ENCODE measurements at regions not wholly inside any gene's neighbourhood (a gene's known extent, or its start where the extent isn't known, plus 50 kb on each side); places are given as distances from the start of the nearest gene placed in this dataset.

DNA sequence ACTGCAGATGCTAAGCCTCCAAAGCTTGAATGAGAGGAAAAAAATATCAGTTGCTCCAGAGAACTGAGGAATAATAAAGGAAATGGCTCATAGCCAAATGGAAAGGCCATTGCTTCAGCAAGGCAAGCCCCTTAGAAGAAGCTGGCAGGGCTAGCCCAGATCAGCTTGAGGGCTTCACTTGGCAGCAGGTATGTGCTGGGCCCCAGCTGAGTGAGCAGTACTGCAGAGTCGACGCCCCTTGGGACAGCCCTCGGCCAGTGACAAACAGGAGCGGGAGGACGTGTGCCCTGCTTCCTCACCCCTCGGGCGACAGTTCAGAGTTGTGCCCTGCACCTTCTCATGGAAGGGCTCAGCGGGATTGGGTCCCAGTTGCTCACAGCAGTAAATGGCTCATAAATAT, 1031.2 kb upstream of the TMEM132C start:
- Histone ChIP-seq H2AFZ (ENCODE audit: low read length) (no peak overlapping the region), H3K4me2 (ENCODE audit: insufficient read depth in 1 of 2, low read depth in 2 of 2, low read length in 2 of 2) (no peak overlapping the region), H3K4ac (replicated peaks; ENCODE audit: insufficient read length, low read depth, low read length) (no peak overlapping the region), H3K23ac (ENCODE audit: insufficient read length) (no peak overlapping the region), H2BK120ac (replicated peaks; ENCODE audit: low read depth, low read length) (no peak overlapping the region), H3K36me3 (ENCODE audit: control insufficient read depth in 2 of 4, insufficient read depth in 4 of 4, low read length in 3 of 4) (no peaks in the 10 kb centered on the region), H4K91ac (replicated peaks; ENCODE audit: insufficient read length, low read length) (no peak overlapping the region), H3K27ac (ENCODE audit: low read depth, low read length) (no peak overlapping the region), H4K5ac (ENCODE audit: insufficient read length, low read depth, low read length) (no peak overlapping the region), H2AK5ac (ENCODE audit: low read depth, low read length) (no peak overlapping the region), H3K9ac (replicated peaks in 1 of 4; ENCODE audit: extremely low read depth in 1 of 4, low read depth in 3 of 4, low read length in 3 of 4) (no peak overlapping the region), H3K18ac (ENCODE audit: extremely low read depth, low read length) (no peak overlapping the region), H3K56ac (replicated peaks; ENCODE audit: insufficient read length, low read depth, low read length) (no peak overlapping the region), H4K20me1 (replicated peaks in 1 of 2; ENCODE audit: control insufficient read depth in 1 of 2, insufficient read depth in 2 of 2, low read length in 2 of 2) (peaks cover 0 to 3% of the 10 kb centered on the region in 2 experiments), H2BK12ac (ENCODE audit: low read depth, low read length) (no peak overlapping the region), H2BK15ac (ENCODE audit: low read length) (no peak overlapping the region), H3K4me1 (replicated peaks in 1 of 4; ENCODE audit: control insufficient read depth in 3 of 4, insufficient read depth in 4 of 4, low read length in 3 of 4) (no peaks in the 10 kb centered on the region; a peak in 2 of 7 replicates), H3K27me3 (replicated peaks in 1 of 4; ENCODE audit: control insufficient read depth in 3 of 4, extremely low read depth in 1 of 4, insufficient read depth in 3 of 4, low read length in 3 of 4) (no peaks in the 10 kb centered on the region), H4K8ac (ENCODE audit: extremely low read depth, insufficient read depth, low read length) (no peak overlapping the region), H2BK20ac (ENCODE audit: low read length) (no peak overlapping the region), H3K79me2 (ENCODE audit: control insufficient read depth in 1 of 2, insufficient read depth in 2 of 2, low read length in 2 of 2) (no peaks in the 10 kb centered on the region), H3K14ac (ENCODE audit: insufficient read length) (no peak overlapping the region), H3K9me3 (ENCODE audit: insufficient read depth in 2 of 2, low read depth in 1 of 2, low read length in 1 of 2) (no peaks in the 10 kb centered on the region), H2BK5ac (ENCODE audit: low read depth, low read length) (no peak overlapping the region), H3K23me2 (ENCODE audit: low read depth, low read length) (peaks cover 7% of the 10 kb centered on the region), H3K4me3 (ENCODE audit: extremely low read depth in 1 of 4, insufficient read depth in 2 of 4, low read depth in 3 of 4, low read length in 4 of 4) (no peak overlapping the region), H3K79me1 (ENCODE audit: low read depth, low read length) (no peaks in the 10 kb centered on the region)
- FAIRE-seq (no peak), DNase-seq (ENCODE audit: low read depth in 1 of 2, low spot score in 2 of 2) (no peak)
- 89% methylated on average over 8 of the region's 8 CpGs; no CpG with 5 or more reads in 1 of the 2 experiments for WGBS, 2 experiments (ENCODE audit: extremely low coverage in 1 of 2, insufficient coverage in 1 of 2, insufficient read length in 1 of 2, insufficient replicate concordance in 2 of 2, low coverage in 1 of 2, low lambda C conversion rate in 2 of 2, missing lambda C conversion rate in 1 of 2)
- TF ChIP-seq KDM1A (IDR thresholded peaks at IDR 0.05; ENCODE audit: borderline replicate concordance, low read length) (no peak), RAD21 (IDR thresholded peaks at IDR 0.05 in 1 of 2, conservative IDR thresholded peaks at IDR 0.05 in 1 of 2; ENCODE audit: low read depth in 2 of 2, low read length in 2 of 2) (no peak), CEBPB (IDR thresholded peaks at IDR 0.05; ENCODE audit: low read depth, low read length) (no peak), POU5F1 (IDR thresholded peaks at IDR 0.05; ENCODE audit: low read depth, low read length) (no peak), NRF1 (IDR thresholded peaks at IDR 0.05; ENCODE audit: low read depth, low read length) (no peak)
- ChIA-PET POLR2A (ENCODE audit: partially characterized antibody) (no interaction called here), CTCF (ENCODE audit: partially characterized antibody) (no interaction called here)
